ENCODE measurements at regions not wholly inside any gene's neighbourhood (a gene's known extent, or its start where the extent isn't known, plus 50 kb on each side); places are given as distances from the start of the nearest gene placed in this dataset.

DNA sequence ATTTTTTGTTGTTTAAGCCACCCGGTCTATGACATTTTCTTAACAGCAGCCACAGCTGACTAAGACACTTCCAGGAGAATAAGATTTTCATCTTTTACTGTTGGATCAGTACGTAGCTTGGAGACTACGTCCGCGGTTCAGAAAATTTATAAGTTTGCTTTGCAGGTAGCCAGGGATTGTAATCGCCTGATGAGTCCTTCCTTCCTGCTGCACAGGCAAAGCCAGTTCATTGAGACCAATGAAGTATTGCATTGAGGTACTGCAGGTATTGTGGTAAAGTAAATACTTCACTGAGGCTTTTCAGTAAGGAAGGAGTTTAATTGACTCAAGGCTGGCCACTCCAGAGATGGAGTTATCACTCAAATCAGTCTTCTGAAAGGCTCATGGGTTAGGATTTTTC is 269.4 kb upstream of the ELAC2 start:
- Histone ChIP-seq H3K36me3 (ENCODE audit: insufficient read depth, low read length) (no peaks in the 10 kb centered on the region), H3K9me2 (replicated peaks; ENCODE audit: low read depth, low read length) (no peaks in the 10 kb centered on the region), H2AFZ (ENCODE audit: low read length) (no peak overlapping the region), H3K4me3 (ENCODE audit: low read length, poor library complexity, severe bottlenecking) (no peak overlapping the region), H3K9me3 (ENCODE audit: insufficient read depth, low read depth, low read length) (peaks cover 4% of the 10 kb centered on the region; the same call in 1 of the 2 replicates), H3K4me2 (ENCODE audit: low read depth, low read length, poor library complexity, severe bottlenecking) (no peak overlapping the region), H3K4me1 (ENCODE audit: insufficient read depth, low read length, poor library complexity, severe bottlenecking) (no peaks in the 10 kb centered on the region), H3K27me3 (ENCODE audit: insufficient read depth, low read length, poor library complexity, severe bottlenecking) (no peaks in the 10 kb centered on the region), H4K20me1 (ENCODE audit: insufficient read depth, low read length, poor library complexity, severe bottlenecking) (no peaks in the 10 kb centered on the region), H3K79me2 (ENCODE audit: insufficient read depth, low read length) (no peaks in the 10 kb centered on the region), H3K9ac (ENCODE audit: low read depth, low read length, poor library complexity, severe bottlenecking) (no peak overlapping the region), H3F3A (ENCODE audit: low read depth) (no peaks in the 10 kb centered on the region)
- no peak for TF ChIP-seq EZH2phosphoT487 (IDR thresholded peaks at IDR 0.05; ENCODE audit: borderline replicate concordance)
- TF ChIP-seq, protein P1, sequence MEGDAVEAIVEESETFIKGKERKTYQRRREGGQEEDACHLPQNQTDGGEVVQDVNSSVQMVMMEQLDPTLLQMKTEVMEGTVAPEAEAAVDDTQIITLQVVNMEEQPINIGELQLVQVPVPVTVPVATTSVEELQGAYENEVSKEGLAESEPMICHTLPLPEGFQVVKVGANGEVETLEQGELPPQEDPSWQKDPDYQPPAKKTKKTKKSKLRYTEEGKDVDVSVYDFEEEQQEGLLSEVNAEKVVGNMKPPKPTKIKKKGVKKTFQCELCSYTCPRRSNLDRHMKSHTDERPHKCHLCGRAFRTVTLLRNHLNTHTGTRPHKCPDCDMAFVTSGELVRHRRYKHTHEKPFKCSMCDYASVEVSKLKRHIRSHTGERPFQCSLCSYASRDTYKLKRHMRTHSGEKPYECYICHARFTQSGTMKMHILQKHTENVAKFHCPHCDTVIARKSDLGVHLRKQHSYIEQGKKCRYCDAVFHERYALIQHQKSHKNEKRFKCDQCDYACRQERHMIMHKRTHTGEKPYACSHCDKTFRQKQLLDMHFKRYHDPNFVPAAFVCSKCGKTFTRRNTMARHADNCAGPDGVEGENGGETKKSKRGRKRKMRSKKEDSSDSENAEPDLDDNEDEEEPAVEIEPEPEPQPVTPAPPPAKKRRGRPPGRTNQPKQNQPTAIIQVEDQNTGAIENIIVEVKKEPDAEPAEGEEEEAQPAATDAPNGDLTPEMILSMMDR (conservative IDR thresholded peaks at IDR 0.05; ENCODE audit: low read length): no peak

DNA sequence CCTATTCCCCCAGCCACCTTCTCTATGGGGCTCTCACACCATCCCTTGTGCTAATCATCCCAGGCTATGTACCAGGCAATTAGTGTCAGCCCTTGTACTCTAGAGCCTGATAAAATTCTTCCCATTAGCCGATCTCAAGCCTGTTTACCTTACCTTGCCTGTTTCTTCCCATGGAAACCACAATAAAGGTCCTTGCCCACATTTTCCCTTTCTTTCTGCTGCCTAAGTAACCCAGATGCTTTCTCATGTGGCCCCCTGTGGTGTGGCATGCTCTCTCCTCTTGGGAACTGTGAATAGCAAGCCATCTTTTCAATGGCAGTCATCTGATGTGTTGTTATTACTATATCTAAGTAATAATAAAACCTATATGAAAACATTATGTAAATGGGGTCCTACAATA is 265.8 kb upstream of the ELAC2 start:
- Histone ChIP-seq H3K9me3 (ENCODE audit: insufficient read depth, low read depth, low read length) (peaks cover 4% of the 10 kb centered on the region; the same call in 1 of the 2 replicates), H3K9me2 (replicated peaks; ENCODE audit: low read depth, low read length) (no peaks in the 10 kb centered on the region), H3K4me3 (ENCODE audit: low read length, poor library complexity, severe bottlenecking) (no peak overlapping the region), H3K9ac (ENCODE audit: low read depth, low read length, poor library complexity, severe bottlenecking) (no peak overlapping the region), H4K20me1 (ENCODE audit: insufficient read depth, low read length, poor library complexity, severe bottlenecking) (no peaks in the 10 kb centered on the region), H3K36me3 (ENCODE audit: insufficient read depth, low read length) (no peaks in the 10 kb centered on the region), H3K79me2 (ENCODE audit: insufficient read depth, low read length) (no peaks in the 10 kb centered on the region), H2AFZ (ENCODE audit: low read length) (no peak overlapping the region), H3K4me2 (ENCODE audit: low read depth, low read length, poor library complexity, severe bottlenecking) (no peak overlapping the region), H3F3A (ENCODE audit: low read depth) (no peaks in the 10 kb centered on the region), H3K4me1 (ENCODE audit: insufficient read depth, low read length, poor library complexity, severe bottlenecking) (no peaks in the 10 kb centered on the region), H3K27me3 (ENCODE audit: insufficient read depth, low read length, poor library complexity, severe bottlenecking) (no peaks in the 10 kb centered on the region)
- TF ChIP-seq EZH2phosphoT487 (IDR thresholded peaks at IDR 0.05; ENCODE audit: borderline replicate concordance): no peak
- TF ChIP-seq, protein P1 (conservative IDR thresholded peaks at IDR 0.05; ENCODE audit: low read length): no peak

DNA sequence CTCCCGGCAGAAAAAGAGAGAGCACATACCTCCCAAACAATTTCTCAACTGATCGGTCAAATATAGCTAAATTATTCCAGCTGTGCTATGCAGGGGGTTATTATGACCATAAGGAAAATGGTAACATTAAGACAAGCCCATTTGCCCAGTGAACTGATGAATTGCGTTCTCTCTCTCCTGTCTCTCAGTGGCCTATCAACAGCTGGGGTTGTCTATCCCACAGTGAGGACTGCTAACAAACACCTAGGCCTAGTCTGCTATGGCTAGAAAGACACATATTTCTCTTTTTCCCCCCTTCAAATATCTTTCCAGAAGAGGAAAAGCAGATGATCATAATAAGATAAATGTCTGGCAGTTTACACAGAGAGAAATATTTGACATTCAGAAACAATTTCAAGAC is 263.8 kb upstream of the ELAC2 start:
- Histone ChIP-seq H3K9me2 (replicated peaks; ENCODE audit: low read depth, low read length) (no peaks in the 10 kb centered on the region), H3K4me2 (ENCODE audit: low read depth, low read length, poor library complexity, severe bottlenecking) (no peak overlapping the region), H3K9ac (ENCODE audit: low read depth, low read length, poor library complexity, severe bottlenecking) (no peak overlapping the region), H3K9me3 (ENCODE audit: insufficient read depth, low read depth, low read length) (0 out of 2 replicates have a peak, but pooled peaks cover 4% of the 10 kb centered on the region), H3F3A (ENCODE audit: low read depth) (no peaks in the 10 kb centered on the region), H2AFZ (ENCODE audit: low read length) (no peak overlapping the region), H3K36me3 (ENCODE audit: insufficient read depth, low read length) (no peaks in the 10 kb centered on the region), H3K4me1 (ENCODE audit: insufficient read depth, low read length, poor library complexity, severe bottlenecking) (no peaks in the 10 kb centered on the region), H3K27me3 (ENCODE audit: insufficient read depth, low read length, poor library complexity, severe bottlenecking) (no peaks in the 10 kb centered on the region), H3K79me2 (ENCODE audit: insufficient read depth, low read length) (no peaks in the 10 kb centered on the region), H3K4me3 (ENCODE audit: low read length, poor library complexity, severe bottlenecking) (no peak overlapping the region), H4K20me1 (ENCODE audit: insufficient read depth, low read length, poor library complexity, severe bottlenecking) (no peaks in the 10 kb centered on the region)
- no peak for TF ChIP-seq EZH2phosphoT487 (IDR thresholded peaks at IDR 0.05; ENCODE audit: borderline replicate concordance)
- TF ChIP-seq, protein P1 (conservative IDR thresholded peaks at IDR 0.05; ENCODE audit: low read length): no peak
